Activated B cell treated with CpG ODN at 0.5 μM for 24 hours (primary cell): ENCODE measurements at regions not wholly inside any gene's neighbourhood (a gene's known extent, or its start where the extent isn't known, plus 50 kb on each side); places are given as distances from the start of the nearest gene placed in this dataset.

Source experiments
- ATAC-seq: fragments of 200-7000 bp; cut with Tn5 transposase; one replicate; pipeline ENCODE4 v1.10.0; 2021; ENCODE audit warnings: low read depth, mild to moderate bottlenecking, moderate library complexity
- CTCF ChIA-PET: fragments of 350-600 bp; sonication (Branson Sonifier 250); formaldehyde crosslinking; loops from one replicate; lab custom pipeline; 2021; ENCODE audit warnings: antibody characterized with exemption; lab: Charles Lee
- POLR2A ChIA-PET: fragments of 350-600 bp; sonication (Branson Sonifier 250); formaldehyde crosslinking; loops from one replicate; lab custom pipeline; 2021; ENCODE audit warnings: antibody characterized with exemption; lab: Charles Lee
- DNase-seq: peaks from one replicate; pipeline ENCODE4 v3.0.0; 2022
- H3K27ac Mint-ChIP-seq: one replicate; pipeline ENCODE4 v1.8.0; 2020; ENCODE audit warnings: mixed read lengths
- H3K27me3 Mint-ChIP-seq: one replicate; pipeline ENCODE4 v1.8.0; 2021; ENCODE audit warnings: mixed read lengths
- H3K36me3 Mint-ChIP-seq: one replicate; pipeline ENCODE4 v1.8.0; 2021; ENCODE audit warnings: low read depth, mixed read lengths
- H3K4me1 Mint-ChIP-seq: one replicate; pipeline ENCODE4 v1.8.0; 2021; ENCODE audit warnings: mixed read lengths
- H3K4me3 Mint-ChIP-seq: one replicate; pipeline ENCODE4 v1.8.0; 2020; ENCODE audit warnings: mild to moderate bottlenecking, mixed read lengths
- H3K9me3 Mint-ChIP-seq: one replicate; pipeline ENCODE4 v1.8.0; 2020; ENCODE audit warnings: mixed read lengths
- CTCF ChIP-seq: fragments of 200-600 bp; IDR thresholded peaks from one replicate; pipeline ENCODE4 v1.8.0; 2022; ENCODE audit warnings: antibody characterized with exemption, mild to moderate bottlenecking
- intact Hi-C: fragments of 100-400 bp; cut with micrococcal nuclease; formaldehyde crosslinking; loops from one replicate; pipeline ENCODE4 v1.15.1; 2024

- Mint-ChIP-seq H3K27me3 (no peaks in the 10 kb centered on the region), H3K4me1 (no peaks in the 10 kb centered on the region), H3K36me3 (no peaks in the 10 kb centered on the region), H3K27ac (no peak overlapping the region), H3K4me3 (no peak overlapping the region), H3K9me3 (no peaks in the 10 kb centered on the region)
- intact Hi-C loops, result no loop called here
- ATAC-seq, result no peak
- ChIA-PET CTCF (no interaction called here), POLR2A (no interaction called here)
- no peak for TF ChIP-seq CTCF
- no peak for DNase-seq
These were observed 336.4 kb downstream of the IL20RB start for GRCh38 chr3:137294139-137294538.

GRCh38 chr3:137294839-137295238 is 337.1 kb downstream of the IL20RB start:
- TF ChIP-seq CTCF, result no peak
- no peaks in the 10 kb centered on the region for H3K36me3 Mint-ChIP-seq
- H3K4me3 Mint-ChIP-seq, result no peak overlapping the region
- no peak overlapping the region for H3K27ac Mint-ChIP-seq
- DNase-seq (no peak), ATAC-seq (no peak)
- no peaks in the 10 kb centered on the region for H3K27me3 Mint-ChIP-seq
- intact Hi-C loops, result no loop called here
- H3K9me3 Mint-ChIP-seq, result no peaks in the 10 kb centered on the region
- CTCF ChIA-PET, result no interaction called here
- H3K4me1 Mint-ChIP-seq, result no peaks in the 10 kb centered on the region
- POLR2A ChIA-PET, result no interaction called here

GRCh38 chr3:137295336-137295735 is 337.6 kb downstream of the IL20RB start:
- ChIA-PET CTCF (no interaction called here), POLR2A (no interaction called here)
- Mint-ChIP-seq H3K36me3 (no peaks in the 10 kb centered on the region), H3K27ac (no peak overlapping the region), H3K9me3 (no peaks in the 10 kb centered on the region), H3K4me3 (no peak overlapping the region), H3K27me3 (no peaks in the 10 kb centered on the region), H3K4me1 (no peaks in the 10 kb centered on the region)
- intact Hi-C loops, result no loop called here
- no peak for TF ChIP-seq CTCF
- ATAC-seq (no peak), DNase-seq (no peak)

GRCh38 chr3:137296116-137296515 is 338.3 kb downstream of the IL20RB start:
- intact Hi-C loops, result no loop called here
- Mint-ChIP-seq H3K4me3 (no peak overlapping the region), H3K27ac (no peak overlapping the region), H3K27me3 (no peaks in the 10 kb centered on the region), H3K4me1 (no peaks in the 10 kb centered on the region), H3K36me3 (no peaks in the 10 kb centered on the region), H3K9me3 (no peaks in the 10 kb centered on the region)
- CTCF ChIA-PET, result no interaction called here
- no peak for DNase-seq
- TF ChIP-seq CTCF, result no peak
- ATAC-seq, result no peak
- POLR2A ChIA-PET, result no interaction called here

GRCh38 chr3:137297770-137298169 is 340.0 kb downstream of the IL20RB start:
- CTCF ChIA-PET, result no interaction called here
- Mint-ChIP-seq H3K27ac (no peak overlapping the region), H3K4me1 (no peaks in the 10 kb centered on the region), H3K36me3 (no peaks in the 10 kb centered on the region), H3K9me3 (no peaks in the 10 kb centered on the region), H3K4me3 (no peak overlapping the region), H3K27me3 (no peaks in the 10 kb centered on the region)
- intact Hi-C loops, result no loop called here
- no peak for TF ChIP-seq CTCF
- POLR2A ChIA-PET, result no interaction called here
- DNase-seq (no peak), ATAC-seq (no peak)
